ENCODE measurements at regions not wholly inside any gene's neighbourhood (a gene's known extent, or its start where the extent isn't known, plus 50 kb on each side); places are given as distances from the start of the nearest gene placed in this dataset.

DNA sequence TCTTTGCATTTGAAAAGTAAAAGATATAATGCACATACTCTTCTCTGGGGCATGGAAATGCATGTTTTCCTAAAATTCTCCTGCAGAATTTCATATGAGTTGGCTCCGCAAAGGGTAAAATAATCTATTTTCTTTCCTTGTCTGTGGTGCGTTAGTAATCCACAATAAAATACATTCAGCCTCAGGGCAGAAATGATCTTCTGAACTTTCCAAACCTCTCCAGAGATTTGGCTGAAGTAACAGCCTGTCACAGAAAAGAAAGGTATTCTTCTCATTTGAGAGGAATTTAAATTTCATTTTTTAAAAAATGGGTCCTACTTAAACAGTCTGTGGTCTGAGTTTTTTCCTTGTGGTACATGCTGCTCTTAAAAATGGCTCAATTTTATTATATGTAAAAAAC is 182.7 kb upstream of the DCBLD2 start:
- TF ChIP-seq, protein P1, sequence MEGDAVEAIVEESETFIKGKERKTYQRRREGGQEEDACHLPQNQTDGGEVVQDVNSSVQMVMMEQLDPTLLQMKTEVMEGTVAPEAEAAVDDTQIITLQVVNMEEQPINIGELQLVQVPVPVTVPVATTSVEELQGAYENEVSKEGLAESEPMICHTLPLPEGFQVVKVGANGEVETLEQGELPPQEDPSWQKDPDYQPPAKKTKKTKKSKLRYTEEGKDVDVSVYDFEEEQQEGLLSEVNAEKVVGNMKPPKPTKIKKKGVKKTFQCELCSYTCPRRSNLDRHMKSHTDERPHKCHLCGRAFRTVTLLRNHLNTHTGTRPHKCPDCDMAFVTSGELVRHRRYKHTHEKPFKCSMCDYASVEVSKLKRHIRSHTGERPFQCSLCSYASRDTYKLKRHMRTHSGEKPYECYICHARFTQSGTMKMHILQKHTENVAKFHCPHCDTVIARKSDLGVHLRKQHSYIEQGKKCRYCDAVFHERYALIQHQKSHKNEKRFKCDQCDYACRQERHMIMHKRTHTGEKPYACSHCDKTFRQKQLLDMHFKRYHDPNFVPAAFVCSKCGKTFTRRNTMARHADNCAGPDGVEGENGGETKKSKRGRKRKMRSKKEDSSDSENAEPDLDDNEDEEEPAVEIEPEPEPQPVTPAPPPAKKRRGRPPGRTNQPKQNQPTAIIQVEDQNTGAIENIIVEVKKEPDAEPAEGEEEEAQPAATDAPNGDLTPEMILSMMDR (IDR thresholded peaks at IDR 0.05), result no peak
- no peak for TF ChIP-seq POLR2A (IDR thresholded peaks at IDR 0.05)

All from sigmoid colon (tissue), 3 donors.